ENCODE measurements at regions not wholly inside any gene's neighbourhood (a gene's known extent, or its start where the extent isn't known, plus 50 kb on each side); places are given as distances from the start of the nearest gene placed in this dataset.

DNA sequence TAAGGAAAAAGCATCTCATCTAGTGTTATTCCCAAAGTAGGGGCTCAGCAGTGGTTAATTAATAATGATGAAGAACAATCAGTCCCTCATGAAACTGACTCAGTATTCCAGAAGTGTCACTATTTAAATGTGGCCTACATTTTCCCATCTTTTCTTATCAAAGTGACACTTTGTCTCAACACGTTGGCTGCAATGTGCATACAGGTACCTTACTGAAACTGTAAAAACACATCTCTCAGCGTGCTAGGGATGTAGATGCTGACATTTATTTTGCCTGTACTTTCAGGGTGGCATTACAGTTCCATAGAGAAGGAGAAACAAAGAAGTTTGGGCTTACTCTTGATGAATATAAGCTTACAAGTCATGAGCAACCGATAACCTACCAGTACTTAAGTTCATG lies 58.3 kb upstream of the FAT3 start:
- no peak for TF ChIP-seq POLR2A (IDR thresholded peaks at IDR 0.05)
- TF ChIP-seq, protein P1, sequence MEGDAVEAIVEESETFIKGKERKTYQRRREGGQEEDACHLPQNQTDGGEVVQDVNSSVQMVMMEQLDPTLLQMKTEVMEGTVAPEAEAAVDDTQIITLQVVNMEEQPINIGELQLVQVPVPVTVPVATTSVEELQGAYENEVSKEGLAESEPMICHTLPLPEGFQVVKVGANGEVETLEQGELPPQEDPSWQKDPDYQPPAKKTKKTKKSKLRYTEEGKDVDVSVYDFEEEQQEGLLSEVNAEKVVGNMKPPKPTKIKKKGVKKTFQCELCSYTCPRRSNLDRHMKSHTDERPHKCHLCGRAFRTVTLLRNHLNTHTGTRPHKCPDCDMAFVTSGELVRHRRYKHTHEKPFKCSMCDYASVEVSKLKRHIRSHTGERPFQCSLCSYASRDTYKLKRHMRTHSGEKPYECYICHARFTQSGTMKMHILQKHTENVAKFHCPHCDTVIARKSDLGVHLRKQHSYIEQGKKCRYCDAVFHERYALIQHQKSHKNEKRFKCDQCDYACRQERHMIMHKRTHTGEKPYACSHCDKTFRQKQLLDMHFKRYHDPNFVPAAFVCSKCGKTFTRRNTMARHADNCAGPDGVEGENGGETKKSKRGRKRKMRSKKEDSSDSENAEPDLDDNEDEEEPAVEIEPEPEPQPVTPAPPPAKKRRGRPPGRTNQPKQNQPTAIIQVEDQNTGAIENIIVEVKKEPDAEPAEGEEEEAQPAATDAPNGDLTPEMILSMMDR (IDR thresholded peaks at IDR 0.05) = no peak
- no peak for TF ChIP-seq POLR2AphosphoS5 (IDR thresholded peaks at IDR 0.05)
